GM18873 (cell line): ENCODE measurements at regions not wholly inside any gene's neighbourhood (a gene's known extent, or its start where the extent isn't known, plus 50 kb on each side); places are given as distances from the start of the nearest gene placed in this dataset.
"Not testable (repeated sequence)": the region's sequence is repeated elsewhere in the genome, so short reads cannot be mapped to it uniquely, and the experiment has no call there.

Source experiments
- ATAC-seq: cut with Tn5 transposase; IDR thresholded peaks from one replicate; pipeline ENCODE4 v1.9.1; 2021; ENCODE audit warnings: mild to moderate bottlenecking, moderate library complexity, moderate number of reproducible peaks; ENCODE audit not compliant: unreplicated experiment, low FRiP score

- ATAC-seq = no peak
Measured at GRCh38 chr13:65460136-65460535, 1770.0 kb downstream of the PCDH9 start.

- no peak for ATAC-seq
Measured at GRCh38 chr13:65456150-65456912, 1773.8 kb downstream of the PCDH9 start.

GRCh38 chr13:65454403-65454802 is 1775.7 kb downstream of the PCDH9 start:
- no peak for ATAC-seq

- ATAC-seq = no peak
Measured at GRCh38 chr13:65453982-65454381, 1776.2 kb downstream of the PCDH9 start.

- no peak for ATAC-seq
Measured at GRCh38 chr13:65445340-65445739, 1784.8 kb downstream of the PCDH9 start.

- no peak for ATAC-seq
Measured at GRCh38 chr13:65435590-65435989, 1794.5 kb downstream of the PCDH9 start.

- ATAC-seq = no peak
Measured at GRCh38 chr13:65417953-65418352, 1812.2 kb downstream of the PCDH9 start.

GRCh38 chr13:65416784-65417183 is 1813.4 kb downstream of the PCDH9 start:
- no peak for ATAC-seq

- no peak for ATAC-seq
Measured at GRCh38 chr13:65414187-65414586, 1815.9 kb downstream of the PCDH9 start.

GRCh38 chr13:65411521-65411920 is 1818.6 kb downstream of the PCDH9 start:
- no peak for ATAC-seq

- no peak for ATAC-seq
Measured at GRCh38 chr13:65410791-65411190, 1819.3 kb downstream of the PCDH9 start.

GRCh38 chr13:65401315-65401714 is 1828.8 kb downstream of the PCDH9 start:
- ATAC-seq = no peak

GRCh38 chr13:65400702-65401101 is 1829.4 kb downstream of the PCDH9 start:
- ATAC-seq = no peak

GRCh38 chr13:65387743-65388347 is 1842.3 kb downstream of the PCDH9 start:
- no peak for ATAC-seq

GRCh38 chr13:65378943-65379519 is 1851.1 kb downstream of the PCDH9 start:
- no peak for ATAC-seq

- ATAC-seq = no peak
Measured at GRCh38 chr13:65378484-65378883, 1851.7 kb downstream of the PCDH9 start.

- no peak for ATAC-seq
Measured at GRCh38 chr13:65368832-65369231, 1861.3 kb downstream of the PCDH9 start.

GRCh38 chr13:65353951-65354350 is 1876.2 kb downstream of the PCDH9 start:
- no peak for ATAC-seq

- ATAC-seq = not testable (repeated sequence)
Measured at GRCh38 chr13:65353150-65353549, 1877.0 kb downstream of the PCDH9 start.

- no peak for ATAC-seq
Measured at GRCh38 chr13:65347420-65348030, 1882.6 kb downstream of the PCDH9 start.

- no peak for ATAC-seq
Measured at GRCh38 chr13:65343898-65344663, 1886.1 kb downstream of the PCDH9 start.
